SIG-M5 treated with dmso at 0.1 percent for 504 hours (cell line): ENCODE measurements at regions not wholly inside any gene's neighbourhood (a gene's known extent, or its start where the extent isn't known, plus 50 kb on each side); places are given as distances from the start of the nearest gene placed in this dataset.
"Not testable (repeated sequence)": the region's sequence is repeated elsewhere in the genome, so short reads cannot be mapped to it uniquely, and the experiment has no call there.

Experiments used
- DNase-seq: peaks from one replicate; lab custom pipeline; 2025; ENCODE audit not compliant: unreplicated experiment; lab: John Stamatoyannopoulos, UW

DNA sequence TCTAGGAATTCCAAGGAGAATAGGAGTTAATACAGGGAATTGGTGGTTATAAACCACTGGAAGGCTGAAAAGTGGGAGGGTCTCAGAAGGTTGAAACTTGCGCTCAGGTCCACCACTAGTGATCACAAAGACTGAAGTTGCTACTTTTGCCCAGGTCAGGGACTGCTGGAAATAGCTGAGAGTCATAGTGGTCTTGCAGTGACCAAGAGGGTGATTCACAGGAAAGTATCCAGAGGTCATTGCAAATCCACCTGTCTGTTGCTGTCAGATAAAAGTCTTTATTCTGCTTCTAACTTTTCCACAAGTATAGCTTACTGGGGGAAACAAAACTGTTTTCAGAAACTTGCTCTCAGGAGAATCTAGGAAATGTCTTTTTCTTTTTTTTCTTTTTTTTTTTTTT is 211.5 kb upstream of the PRSS1 start:
- DNase-seq = no peak

DNA sequence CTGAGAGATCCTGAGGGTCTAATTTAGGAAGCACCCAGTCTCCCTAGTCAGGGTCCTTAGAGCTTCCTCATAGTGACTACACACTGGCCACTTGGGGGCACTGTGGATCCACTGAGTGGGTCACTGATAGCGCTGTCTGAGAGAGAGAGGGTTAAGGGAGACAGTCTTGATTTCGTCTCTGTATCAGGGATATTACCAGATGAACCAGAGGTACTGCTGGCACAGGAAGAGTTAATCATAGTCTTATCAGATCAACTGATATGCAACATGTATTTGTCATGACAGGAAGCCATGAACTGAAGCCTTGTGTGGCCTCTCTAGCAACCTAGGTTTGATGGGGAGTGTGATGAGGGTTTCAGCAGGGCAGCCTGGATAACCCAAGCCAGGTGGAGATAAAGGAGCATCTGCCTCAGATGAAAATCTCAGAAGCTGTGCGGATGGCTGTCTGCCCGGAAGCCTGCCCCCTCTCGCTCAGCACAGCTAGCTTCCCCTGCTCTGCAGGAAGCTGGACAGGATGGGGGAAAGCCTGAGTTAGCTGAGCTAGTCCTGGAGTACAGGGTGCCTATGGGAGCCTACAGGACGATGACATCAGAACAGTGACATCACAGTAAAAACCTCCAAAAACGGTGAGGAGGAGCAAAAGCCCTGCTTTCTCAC is 214.0 kb upstream of the PRSS1 start:
- DNase-seq = peak; percentile 45

DNA sequence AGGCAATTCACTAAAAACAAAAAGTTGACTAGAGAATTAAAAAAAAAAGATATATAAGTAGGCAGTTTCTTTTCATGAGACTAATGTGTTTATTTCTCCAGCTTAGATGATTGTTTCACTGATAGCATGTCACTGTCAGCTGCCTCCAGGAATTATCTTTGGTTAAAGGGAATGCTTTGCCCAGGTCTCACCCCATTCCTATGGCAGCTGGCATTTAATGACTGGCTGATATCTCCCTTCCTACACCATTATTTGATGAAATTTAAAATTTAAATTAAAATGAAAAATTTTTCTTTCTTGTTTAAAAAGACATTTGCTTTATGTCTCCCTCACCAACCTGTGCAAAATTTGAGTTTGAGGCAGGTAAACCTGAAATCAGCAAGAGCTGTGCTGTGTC is 214.5 kb upstream of the PRSS1 start:
- no peak for DNase-seq

DNA sequence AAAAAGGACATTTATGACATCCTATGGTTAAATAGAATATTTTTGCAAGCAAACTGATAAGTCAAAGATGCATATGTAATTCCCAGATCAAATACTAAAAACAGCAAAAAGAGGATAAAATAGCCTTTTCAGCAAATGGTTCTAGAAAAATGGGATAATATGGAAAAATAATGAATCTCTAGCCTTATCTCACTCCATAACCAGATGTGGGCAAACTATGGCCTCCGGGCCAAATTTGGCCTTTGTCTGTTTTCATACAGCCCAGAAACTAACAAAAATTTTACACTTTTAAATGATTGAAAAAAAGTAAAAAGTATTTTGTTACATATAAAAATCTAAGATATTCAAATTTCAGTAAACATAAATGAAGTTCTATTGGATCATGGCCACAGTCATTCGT is 215.4 kb upstream of the PRSS1 start:
- no peak for DNase-seq

DNA sequence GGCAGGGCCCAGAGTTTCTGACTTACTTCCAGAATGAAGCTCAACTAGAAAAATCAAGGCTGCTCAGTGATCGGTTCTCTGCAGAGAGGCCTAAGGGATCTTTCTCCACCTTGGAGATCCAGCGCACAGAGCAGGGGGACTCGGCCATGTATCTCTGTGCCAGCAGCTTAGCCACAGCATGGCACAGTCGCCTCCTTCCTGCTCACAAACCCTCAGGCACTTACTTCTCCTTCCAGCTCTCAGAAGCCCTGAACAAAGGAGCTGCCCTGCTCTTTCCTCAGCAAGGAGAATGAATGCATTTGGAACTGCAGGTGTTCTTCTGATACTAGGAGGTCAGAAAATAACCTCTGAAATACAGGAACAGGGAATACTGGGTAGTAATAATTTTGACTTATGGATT is 219.7 kb upstream of the PRSS1 start:
- DNase-seq = peak; percentile 2

DNA sequence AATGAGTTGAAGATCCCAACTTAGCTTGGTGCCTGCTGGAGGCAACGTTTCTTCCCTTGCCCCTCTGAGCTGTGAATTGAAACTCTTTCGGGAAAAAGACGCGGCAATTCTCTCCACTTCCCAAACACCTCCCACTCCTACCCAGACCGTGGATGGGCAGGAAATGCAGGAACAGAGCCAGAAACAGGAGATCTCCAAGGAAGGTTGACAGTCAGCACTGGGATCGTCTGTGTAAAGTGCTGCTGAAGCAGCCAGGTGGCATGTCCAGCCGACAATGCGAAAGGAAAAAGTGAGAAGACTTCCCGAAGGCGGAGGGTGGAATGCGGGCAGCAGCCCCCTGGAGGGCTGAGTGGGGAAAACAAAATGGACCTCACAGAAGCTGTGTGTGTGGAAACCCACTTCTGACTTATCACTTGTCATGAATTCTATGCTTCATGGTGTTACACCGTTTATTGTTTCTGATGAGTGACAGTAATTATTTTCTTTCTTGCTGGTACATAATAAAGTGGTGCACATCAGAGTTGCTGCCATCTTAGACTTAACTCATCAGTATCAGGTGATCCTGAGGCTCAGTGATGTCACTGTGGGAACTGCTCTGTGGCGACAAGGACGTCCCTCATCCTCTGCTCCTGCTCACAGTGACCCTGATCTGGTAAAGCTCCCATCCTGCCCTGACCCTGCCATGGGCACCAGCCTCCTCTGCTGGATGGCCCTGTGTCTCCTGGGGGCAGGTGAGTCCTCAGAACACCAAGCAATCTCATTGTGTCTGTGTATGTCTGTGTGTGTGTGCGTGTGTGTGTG is 220.5 kb upstream of the PRSS1 start:
- no peak for DNase-seq

DNA sequence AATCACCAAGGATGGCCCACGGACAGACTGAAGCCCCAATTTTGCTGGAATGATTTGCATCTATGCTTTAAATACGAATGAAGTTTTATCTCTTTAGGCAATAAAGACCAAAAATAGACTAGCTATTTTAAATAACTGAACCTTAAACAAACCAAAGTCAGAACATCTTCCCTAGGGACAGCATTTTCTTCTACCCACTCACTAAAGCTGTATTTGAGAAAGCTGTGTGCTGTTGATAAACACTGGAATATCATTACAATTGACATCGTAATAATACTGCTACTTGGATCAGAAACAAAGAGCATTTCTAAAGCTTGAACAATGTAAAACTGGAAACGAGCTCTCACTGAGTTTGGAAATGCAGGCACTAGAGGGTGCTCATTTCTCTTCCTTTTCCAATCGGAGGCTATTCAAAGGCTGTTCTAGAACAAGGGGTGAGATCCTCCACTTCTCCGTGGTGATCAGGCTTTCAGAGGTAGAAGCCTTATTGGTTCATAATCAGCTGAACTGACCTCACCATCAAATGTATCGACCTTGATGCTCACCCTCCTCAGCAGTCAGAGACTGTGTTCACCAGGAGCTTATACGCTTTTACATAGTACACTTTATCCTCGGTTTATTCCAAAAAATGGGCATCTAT is 225.3 kb upstream of the PRSS1 start:
- no peak for DNase-seq

DNA sequence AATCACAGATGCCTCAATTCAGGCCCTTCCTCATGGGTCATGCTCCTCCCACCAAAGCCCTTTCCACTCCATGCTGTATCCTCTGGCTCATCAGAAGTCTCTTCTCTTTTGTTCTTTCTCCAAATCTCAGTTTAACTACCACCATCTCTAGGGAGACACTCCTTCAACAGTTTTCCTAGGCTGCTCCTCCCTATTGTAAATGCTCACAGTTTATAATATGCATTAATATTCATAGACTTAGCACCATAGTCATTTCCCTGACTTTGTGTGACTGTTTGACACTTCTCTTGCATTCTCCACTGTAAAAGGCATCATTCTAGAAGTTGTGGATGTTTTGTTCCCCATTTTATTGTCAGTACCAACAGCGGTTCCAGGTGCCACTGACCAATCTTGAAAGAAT is 226.5 kb upstream of the PRSS1 start:
- no peak for DNase-seq

DNA sequence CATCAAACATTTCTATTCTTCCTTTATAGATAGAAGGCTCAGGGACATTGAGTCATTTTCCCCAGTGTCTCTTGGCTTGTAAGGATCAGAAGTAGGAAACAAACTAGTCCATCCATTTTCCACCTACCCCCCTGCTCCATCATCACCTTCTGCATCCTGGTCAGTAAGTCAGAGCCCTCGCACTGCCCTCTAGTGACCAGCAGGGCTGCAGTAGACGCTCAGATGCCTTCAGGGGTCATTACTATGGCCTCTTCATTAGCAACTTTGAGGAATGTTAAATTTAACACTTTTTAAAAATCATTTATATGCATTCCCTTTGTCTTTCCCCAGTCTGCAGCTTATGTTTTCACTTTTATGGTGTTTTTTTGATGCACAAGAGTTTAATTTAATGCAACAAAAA is 228.4 kb upstream of the PRSS1 start:
- DNase-seq = peak; percentile 5

DNA sequence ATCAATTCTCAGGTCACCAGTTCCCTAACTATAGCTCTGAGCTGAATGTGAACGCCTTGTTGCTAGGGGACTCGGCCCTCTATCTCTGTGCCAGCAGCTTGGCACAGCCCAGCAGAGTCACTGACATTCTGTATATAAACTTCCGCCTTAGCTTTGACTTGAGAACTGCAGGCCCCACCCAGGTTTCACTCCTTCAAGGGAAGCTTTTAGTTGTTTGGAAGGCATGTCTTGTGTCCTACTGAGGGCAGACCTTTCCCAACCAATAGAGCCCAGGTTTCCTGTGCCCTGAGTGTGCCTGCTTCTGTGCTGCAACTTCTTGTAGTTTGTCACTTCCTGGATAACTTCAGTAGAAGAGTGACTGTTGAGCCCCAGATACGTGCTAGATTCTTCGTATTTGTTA is 228.8 kb upstream of the PRSS1 start:
- DNase-seq = not testable (repeated sequence)

DNA sequence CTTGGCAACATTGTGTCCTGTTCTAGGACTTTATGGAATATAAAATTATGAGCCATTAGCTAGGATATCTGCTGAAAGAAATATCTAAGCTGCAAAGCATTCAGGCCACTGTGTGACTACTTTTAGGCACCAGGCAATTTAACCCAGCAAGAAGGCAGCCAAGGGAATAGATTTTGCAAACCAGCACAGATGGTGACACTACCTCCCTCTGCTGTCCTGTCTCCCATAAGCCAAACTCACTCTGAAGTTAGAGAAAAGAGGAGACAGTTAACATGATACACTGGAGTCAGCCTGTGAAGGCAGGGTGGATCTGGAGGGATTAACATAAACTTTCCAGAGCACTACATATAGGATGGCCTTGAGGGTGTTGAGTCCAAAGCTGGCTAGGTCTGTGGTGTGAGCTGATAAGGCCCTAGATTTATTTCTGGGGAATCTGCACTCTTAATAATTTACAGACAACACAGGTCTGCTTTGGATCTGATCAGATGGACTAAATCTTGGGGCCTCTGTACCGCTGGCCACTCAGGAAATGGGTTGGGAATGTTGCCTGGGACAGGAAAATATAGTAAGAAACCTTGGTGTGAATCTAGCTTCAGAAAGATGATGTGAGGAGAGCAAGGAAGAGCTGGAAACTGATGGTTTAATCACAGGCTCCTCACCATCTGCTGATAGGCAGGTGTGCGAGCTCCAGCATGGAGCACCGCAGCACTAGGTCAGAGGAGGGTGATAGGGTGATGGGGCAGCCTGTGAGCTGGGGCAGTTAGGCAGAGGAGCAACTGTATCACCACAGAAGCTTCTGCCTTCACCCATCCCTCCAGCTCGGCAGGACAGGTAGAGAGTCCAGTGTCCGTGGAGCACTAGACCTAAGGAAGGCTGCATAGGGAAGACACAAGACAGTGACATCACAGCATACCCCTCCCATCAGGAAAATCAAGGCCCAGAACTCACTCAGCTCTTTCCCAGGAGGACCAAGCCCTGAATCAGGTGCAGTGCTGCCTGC is 229.9 kb upstream of the PRSS1 start:
- DNase-seq = peak; percentile 2

DNA sequence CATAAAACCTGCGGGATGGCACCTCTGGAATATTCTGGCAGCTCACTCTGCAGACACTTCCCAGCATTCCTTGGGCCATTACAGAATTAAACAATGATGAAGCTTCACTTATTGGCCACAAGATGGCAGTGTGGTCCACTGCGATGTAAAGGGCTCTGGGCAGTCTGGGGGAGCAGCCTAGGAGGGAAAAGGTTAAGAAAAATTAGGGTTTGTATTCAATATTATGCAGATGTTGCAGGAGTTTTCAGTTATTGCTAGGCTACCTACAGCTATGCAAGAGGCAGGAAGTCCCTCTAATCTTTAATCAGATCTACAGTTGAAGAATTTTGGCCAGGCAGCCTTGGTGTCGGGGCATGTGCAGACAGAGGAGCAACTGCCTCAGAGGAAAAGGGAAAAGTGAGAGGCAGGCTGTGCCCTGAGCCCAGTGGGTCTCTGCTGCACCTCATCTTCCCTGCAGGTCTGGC is 233.2 kb upstream of the PRSS1 start:
- peak; percentile 42 for DNase-seq

DNA sequence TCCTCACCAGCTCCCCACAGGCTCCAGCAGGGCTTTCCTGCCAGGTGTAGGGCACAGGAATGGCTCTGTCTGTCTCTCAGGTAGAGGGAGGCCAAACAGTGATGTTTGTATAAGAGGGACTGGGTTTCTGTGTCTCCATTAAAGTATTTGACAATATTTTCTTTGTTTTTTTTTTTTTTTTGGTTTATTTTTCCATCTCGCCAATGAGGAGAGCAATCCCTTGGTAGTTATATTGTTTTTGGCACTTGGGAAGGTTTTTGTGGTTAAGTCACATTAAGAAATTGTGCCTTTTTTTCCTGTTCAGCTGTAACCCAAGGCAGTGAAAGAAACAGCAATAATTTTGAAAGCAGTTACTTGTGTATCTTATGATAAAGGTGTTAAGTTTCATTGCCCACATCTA is 234.6 kb upstream of the PRSS1 start:
- not testable (repeated sequence) for DNase-seq

DNA sequence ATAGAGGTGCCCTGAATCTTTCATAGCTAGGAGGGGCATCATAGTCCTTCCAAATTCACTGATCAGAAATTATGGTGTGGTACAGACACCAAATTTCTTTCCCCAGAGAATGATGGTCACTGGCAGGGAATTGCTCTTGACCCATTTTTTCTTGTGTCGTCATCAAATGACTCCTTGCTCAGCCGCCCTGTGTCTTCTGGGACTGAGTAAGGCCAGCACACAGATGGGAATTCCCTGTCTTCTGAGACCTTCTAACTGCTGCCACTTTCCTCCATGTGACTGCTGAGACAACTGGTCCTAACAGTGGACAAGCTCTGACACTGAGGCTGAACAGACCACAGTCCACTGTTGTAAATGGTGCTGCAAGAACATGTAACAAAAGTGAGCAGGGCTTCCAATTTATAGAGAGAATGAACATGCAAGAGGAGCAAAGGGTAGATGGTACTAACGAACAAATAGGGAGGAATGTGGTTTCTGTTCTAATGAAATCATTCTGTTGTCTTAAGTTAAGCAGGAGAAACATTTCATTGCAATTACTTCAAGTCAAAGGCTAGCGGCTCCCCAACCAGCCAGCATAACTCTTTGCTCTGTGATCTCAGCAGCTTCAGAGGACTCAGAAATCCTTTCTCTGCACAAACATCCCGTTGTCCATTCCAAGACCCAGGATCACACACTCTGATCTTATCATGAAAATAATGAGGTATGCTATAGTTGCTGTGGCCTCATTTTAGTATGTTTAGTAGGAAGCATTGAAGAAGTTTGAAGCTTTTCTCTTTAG is 235.9 kb upstream of the PRSS1 start:
- DNase-seq = no peak

DNA sequence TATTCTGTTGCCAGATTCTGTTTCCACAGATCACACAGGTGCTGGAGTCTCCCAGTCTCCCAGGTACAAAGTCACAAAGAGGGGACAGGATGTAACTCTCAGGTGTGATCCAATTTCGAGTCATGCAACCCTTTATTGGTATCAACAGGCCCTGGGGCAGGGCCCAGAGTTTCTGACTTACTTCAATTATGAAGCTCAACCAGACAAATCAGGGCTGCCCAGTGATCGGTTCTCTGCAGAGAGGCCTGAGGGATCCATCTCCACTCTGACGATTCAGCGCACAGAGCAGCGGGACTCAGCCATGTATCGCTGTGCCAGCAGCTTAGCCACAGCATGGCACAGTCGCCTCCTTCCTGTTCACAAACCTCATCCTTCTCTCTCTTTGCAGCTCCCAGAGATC is 237.5 kb upstream of the PRSS1 start:
- no peak for DNase-seq

DNA sequence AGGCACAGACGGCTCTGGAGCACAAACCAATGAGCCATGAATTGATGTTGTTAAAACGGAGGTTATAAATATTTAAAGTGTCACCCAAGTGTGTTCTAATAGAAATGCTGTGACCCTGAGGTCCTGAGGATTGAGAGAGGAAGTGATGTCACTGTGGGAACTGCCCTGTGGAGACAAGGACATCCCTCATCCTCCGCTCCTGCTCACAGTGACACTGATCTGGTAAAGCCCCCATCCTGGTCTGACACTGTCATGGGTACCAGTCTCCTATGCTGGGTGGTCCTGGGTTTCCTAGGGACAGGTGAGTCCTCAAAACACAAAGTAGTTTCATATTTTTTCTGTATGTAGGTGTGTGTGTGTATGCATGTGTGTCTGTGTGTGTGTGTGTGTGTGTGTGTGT is 237.9 kb upstream of the PRSS1 start:
- DNase-seq = no peak

DNA sequence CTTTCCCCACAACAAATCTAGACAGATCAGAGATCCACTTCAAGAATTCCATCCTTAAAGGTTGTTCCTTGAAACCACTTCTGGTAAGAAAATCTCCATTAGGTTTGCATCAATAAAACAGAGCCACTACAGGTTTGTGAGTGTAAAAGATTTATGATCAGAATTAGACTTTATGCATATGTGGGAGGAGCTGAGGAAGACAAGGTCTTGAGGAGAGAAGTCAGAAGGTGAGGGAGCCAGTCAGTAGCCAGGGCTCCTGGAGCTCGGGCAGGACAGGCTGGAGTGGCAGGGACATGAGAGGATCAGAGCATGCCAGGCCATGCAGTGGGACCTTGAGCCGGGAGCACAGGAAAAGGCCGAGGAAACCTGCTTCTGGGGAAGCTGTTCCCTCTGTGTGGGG is 240.0 kb upstream of the PRSS1 start:
- not testable (repeated sequence) for DNase-seq

DNA sequence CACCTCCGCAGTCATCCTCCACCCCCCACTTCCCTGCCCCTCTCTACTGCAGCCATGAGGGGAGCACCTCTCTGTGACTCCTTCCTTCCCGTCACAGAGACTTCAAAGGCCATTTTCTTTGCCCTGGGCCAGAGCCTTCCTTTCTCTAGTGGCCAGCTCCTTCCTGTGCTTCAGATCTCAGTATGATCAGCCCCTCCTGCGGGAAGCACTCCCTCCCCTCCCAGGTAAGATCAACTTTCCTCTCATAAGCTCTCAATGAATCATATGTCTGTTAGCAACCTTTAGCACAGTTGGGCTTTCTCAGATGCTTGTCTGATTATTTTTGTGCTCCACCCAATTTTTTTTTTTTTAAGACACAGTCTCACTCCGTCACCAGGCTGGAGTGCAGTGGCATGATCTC is 241.0 kb upstream of the PRSS1 start:
- peak; percentile 49 for DNase-seq

DNA sequence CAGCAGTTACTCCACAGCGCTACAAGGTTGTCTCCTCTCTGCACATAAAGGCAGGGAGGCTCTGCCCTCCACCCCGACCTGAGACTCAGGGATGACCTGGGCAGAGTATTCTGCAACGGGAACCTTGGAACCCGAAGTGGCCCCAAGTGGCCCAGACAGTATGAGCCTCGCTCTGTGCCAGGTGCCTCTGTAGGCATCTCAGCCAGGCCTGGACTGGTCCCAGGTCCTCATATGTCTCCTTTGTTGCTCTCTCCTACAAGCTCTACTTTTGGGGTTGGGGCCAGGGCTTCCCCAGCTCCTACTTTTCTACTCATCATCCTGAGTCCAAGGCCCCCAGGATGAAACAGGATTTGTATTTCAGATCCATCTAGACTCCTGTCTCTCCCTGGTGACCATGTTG is 241.5 kb upstream of the PRSS1 start:
- no peak for DNase-seq

DNA sequence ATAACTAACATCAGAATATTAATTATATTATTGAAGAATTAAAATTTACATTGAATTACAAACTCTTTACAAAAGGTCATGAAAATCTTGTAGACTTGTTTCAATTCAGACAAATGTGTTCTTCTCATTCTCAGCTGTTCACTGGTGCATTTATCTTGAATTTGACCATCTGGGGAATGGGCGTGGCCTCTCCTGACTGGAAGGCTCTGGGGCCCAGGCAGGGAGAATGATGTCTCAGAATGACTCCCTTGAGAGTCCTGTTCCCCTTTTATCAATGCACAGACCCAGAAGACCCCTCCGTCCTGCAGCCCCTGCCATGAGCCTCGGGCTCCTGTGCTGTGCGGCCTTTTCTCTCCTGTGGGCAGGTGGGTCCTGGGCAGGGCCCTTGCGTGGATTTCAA is 242.2 kb upstream of the PRSS1 start:
- not testable (repeated sequence) for DNase-seq
